NCI-H2227 (cell line): ENCODE measurements at regions not wholly inside any gene's neighbourhood (a gene's known extent, or its start where the extent isn't known, plus 50 kb on each side); places are given as distances from the start of the nearest gene placed in this dataset.

ENCODE experiments used
- DNase-seq: peaks from one replicate; lab custom pipeline; 2025; ENCODE audit not compliant: unreplicated experiment; lab: John Stamatoyannopoulos, UW

DNA sequence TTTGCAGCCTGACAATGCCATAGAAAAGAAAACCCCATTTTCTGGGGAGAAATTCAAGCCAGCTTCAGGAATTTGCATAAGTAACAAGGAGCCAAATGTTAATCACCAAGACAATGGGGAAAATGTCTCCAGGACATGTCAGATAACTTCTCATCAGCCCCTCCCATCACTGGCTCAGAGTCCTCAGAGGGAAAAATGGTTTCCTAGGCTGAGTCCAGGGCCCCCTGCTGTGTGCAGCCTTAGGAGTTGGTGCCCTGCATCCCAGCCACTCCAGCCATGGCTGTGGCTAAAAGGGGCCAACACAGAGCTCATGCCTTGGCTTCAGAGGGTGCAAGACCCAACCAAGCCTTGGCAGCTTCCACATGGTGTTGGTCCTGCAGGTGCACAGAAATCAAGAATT is 63.7 kb upstream of the FANCL start:
- DNase-seq, result no peak

GRCh38 chr2:58299123-58299522 is 58.0 kb upstream of the FANCL start:
- no peak for DNase-seq

DNA sequence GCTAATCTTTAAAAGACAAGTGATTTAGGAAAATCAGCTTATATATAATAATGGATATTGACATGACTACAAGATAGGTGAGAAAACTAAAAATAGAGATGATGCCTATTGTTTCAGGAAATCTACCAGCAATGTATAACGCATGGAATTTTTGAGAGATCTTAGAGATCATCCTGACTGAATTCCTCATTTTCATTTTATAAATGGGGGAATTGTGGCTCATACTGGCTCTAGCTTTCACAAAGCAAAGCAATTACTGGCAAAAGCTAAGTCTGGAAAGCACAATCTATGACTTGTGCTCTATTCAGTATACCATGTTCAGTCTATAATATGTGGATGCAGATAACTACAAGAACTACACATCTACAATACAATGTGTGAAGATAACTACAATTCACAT is 51.9 kb upstream of the FANCL start:
- DNase-seq, result no peak

GRCh38 chr2:58291726-58292438 is 50.8 kb upstream of the FANCL start:
- no peak for DNase-seq
